Osteoblast (primary cell): ENCODE measurements at regions not wholly inside any gene's neighbourhood (a gene's known extent, or its start where the extent isn't known, plus 50 kb on each side); places are given as distances from the start of the nearest gene placed in this dataset.
A peak's percentile ranks its signal among the peaks of the same experiment; 100 is the strongest.

Experiments
- DNase-seq: peaks from one replicate; pipeline ENCODE4 v3.0.0; 2011; ENCODE audit warnings: low spot score, mixed read lengths; ENCODE audit not compliant: insufficient read length; ENCODE audit errors: missing footprints
- H2AFZ ChIP-seq: 2 replicates; pipeline ENCODE4 v1.6.0; 2011; ENCODE audit warnings: mild to moderate bottlenecking, low read length
- H3K27ac ChIP-seq: 2 replicates; pipeline ENCODE4 v1.5.1; 2011; ENCODE audit warnings: mild to moderate bottlenecking, low read depth, low read length, moderate library complexity
- H3K27me3 ChIP-seq: 2 replicates; pipeline ENCODE4 v1.6.0; 2012; ENCODE audit warnings: mild to moderate bottlenecking, control low read depth, inconsistent platforms, low read length, moderate library complexity; ENCODE audit not compliant: insufficient read depth
- H3K36me3 ChIP-seq: 2 replicates; pipeline ENCODE4 v1.5.1; 2011; ENCODE audit warnings: mild to moderate bottlenecking, low read length, control low read depth, moderate library complexity; ENCODE audit not compliant: insufficient read depth
- H3K4me1 ChIP-seq: 2 replicates; pipeline ENCODE4 v1.5.1; 2011; ENCODE audit warnings: mild to moderate bottlenecking, low read length, control low read depth, moderate library complexity; ENCODE audit not compliant: insufficient read depth
- H3K4me2 ChIP-seq: 2 replicates; pipeline ENCODE4 v1.6.0; 2011; ENCODE audit warnings: mild to moderate bottlenecking, low read length; ENCODE audit not compliant: insufficient read depth
- H3K4me3 ChIP-seq: fragments of 200-600 bp; sonication (generic); 3 replicates; pipeline ENCODE4 v1.5.1; 2012; ENCODE audit warnings: mild to moderate bottlenecking, low read length, inconsistent platforms; ENCODE audit not compliant: insufficient read depth
- H3K79me2 ChIP-seq: 2 replicates; pipeline ENCODE4 v1.6.0; 2012; ENCODE audit warnings: mild to moderate bottlenecking, low read length, control low read depth, inconsistent platforms; ENCODE audit not compliant: insufficient read depth
- H3K9me3 ChIP-seq: 2 replicates; pipeline ENCODE4 v1.5.1; 2011; ENCODE audit warnings: low read depth, low read length, control low read depth
- H4K20me1 ChIP-seq: 2 replicates; pipeline ENCODE4 v1.6.0; 2012; ENCODE audit warnings: mild to moderate bottlenecking, low read length, control low read depth; ENCODE audit not compliant: insufficient read depth
- CTCF ChIP-seq: IDR thresholded peaks from 2 replicates; pipeline ENCODE4 v1.5.1; 2011; ENCODE audit warnings: mild to moderate bottlenecking, low read depth, low read length, moderate library complexity; ENCODE audit errors: extremely low read depth

GRCh38 chr12:94725375-94726168 is 75.2 kb upstream of the TMCC3 start:
- Histone ChIP-seq H3K79me2 (no peaks in the 10 kb centered on the region), H3K27ac (no peak overlapping the region), H3K36me3 (no peaks in the 10 kb centered on the region), H3K4me3 (no peak overlapping the region), H3K9me3 (no peaks in the 10 kb centered on the region), H3K27me3 (peaks cover 3% of the 10 kb centered on the region), H3K4me1 (peaks cover 12% of the 10 kb centered on the region), H4K20me1 (no peaks in the 10 kb centered on the region), H3K4me2 (no peak overlapping the region), H2AFZ (peak overlapping the region; percentile 23)
- TF ChIP-seq CTCF = peak; percentile 52
- DNase-seq = no peak

- Histone ChIP-seq H3K4me2 (peak overlapping the region; percentile 56), H3K79me2 (no peaks in the 10 kb centered on the region)
- peak; percentile 76 for DNase-seq
Measured at GRCh38 chr12:94722664-94723063, 72.3 kb upstream of the TMCC3 start.

GRCh38 chr12:94721173-94721572 is 70.8 kb upstream of the TMCC3 start:
- no peak overlapping the region for H3K4me3 ChIP-seq
- no peak for TF ChIP-seq CTCF
- H3K79me2 ChIP-seq = no peaks in the 10 kb centered on the region
- H4K20me1 ChIP-seq = no peaks in the 10 kb centered on the region
- DNase-seq = peak; percentile 37
- H3K4me1 ChIP-seq = peaks cover 12% of the 10 kb centered on the region
- peaks cover 2% of the 10 kb centered on the region for H3K27me3 ChIP-seq
- no peak overlapping the region for H2AFZ ChIP-seq
- no peak overlapping the region for H3K4me2 ChIP-seq
- H3K9me3 ChIP-seq = no peaks in the 10 kb centered on the region
- no peak overlapping the region for H3K27ac ChIP-seq
- no peaks in the 10 kb centered on the region for H3K36me3 ChIP-seq

More at GRCh38 chr12:94722664-94723063, 72.3 kb upstream of the TMCC3 start:
- no peak for TF ChIP-seq CTCF
- Histone ChIP-seq H3K4me1 (peaks cover 12% of the 10 kb centered on the region), H3K36me3 (no peaks in the 10 kb centered on the region), H3K9me3 (no peaks in the 10 kb centered on the region), H3K27ac (no peak overlapping the region), H3K4me3 (no peak overlapping the region), H3K27me3 (no peaks in the 10 kb centered on the region), H4K20me1 (no peaks in the 10 kb centered on the region), H2AFZ (no peak overlapping the region)

GRCh38 chr12:94718114-94718513 is 67.8 kb upstream of the TMCC3 start:
- Histone ChIP-seq H3K27ac (no peak overlapping the region), H3K79me2 (no peaks in the 10 kb centered on the region), H3K9me3 (no peaks in the 10 kb centered on the region), H3K4me3 (no peak overlapping the region), H4K20me1 (no peaks in the 10 kb centered on the region), H3K4me2 (no peak overlapping the region), H2AFZ (no peak overlapping the region), H3K27me3 (peaks cover 3% of the 10 kb centered on the region), H3K36me3 (no peaks in the 10 kb centered on the region), H3K4me1 (peaks cover 12% of the 10 kb centered on the region)
- TF ChIP-seq CTCF = no peak
- no peak for DNase-seq
